Endometrial microvascular endothelial cells (primary cell): ENCODE measurements at regions not wholly inside any gene's neighbourhood (a gene's known extent, or its start where the extent isn't known, plus 50 kb on each side); places are given as distances from the start of the nearest gene placed in this dataset.

Experiments used
- in situ Hi-C: cut with HindIII; loops from 2 replicates; pipeline ENCODE4 v1.10.0; 2017; ENCODE audit warnings: low sequenced_read_pairs, low pct_unique_long_range_greater_than_20kb; ENCODE audit errors: inconsistent ontology term

- in situ Hi-C loops: no loop called here
Observed at GRCh38 chr3:193795062-193795690, 202.2 kb downstream of the OPA1 start.

DNA sequence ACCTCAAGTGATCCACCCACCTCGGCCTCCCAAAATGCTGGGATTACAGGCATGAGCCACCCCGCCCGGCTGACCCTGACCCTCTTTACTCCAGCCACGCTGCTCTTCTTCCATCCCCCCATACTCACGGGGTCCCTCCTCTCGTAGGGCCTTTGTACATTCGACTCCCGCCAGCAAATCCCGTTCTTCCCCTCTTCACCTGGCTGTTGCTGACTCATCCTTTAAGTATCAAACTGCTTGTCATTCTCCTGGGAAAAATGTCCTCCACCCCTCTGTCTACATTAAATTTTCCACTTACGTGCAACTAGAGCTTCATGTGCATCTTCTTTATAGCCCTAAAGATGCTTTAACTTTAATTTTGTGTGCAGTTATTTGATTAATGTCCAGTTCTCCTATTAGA lies 203.1 kb downstream of the OPA1 start:
- in situ Hi-C loops: no loop called here

- in situ Hi-C loops: no loop called here
Observed at GRCh38 chr3:193797566-193797965, 204.6 kb downstream of the OPA1 start.

DNA sequence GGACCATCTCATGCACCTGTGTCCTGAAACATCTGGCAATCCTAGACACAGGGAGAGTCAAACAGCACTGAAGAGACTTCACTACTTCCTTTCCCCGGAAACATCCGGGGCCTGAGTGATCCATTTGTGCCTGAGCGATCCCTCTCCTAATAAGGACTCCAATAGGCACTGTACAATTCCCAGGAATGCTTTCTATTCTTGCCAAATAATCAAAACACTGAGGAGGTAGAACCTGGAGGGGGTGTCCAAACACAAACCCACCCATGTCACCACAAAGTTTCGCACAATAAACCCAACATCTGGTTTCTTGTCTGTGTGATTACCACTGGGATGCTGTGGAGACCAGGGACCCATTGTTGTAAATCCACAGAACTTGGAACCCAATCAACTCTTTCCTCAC lies 205.0 kb downstream of the OPA1 start:
- in situ Hi-C loops: no loop called here

GRCh38 chr3:193800138-193801043 lies 207.4 kb downstream of the OPA1 start:
- in situ Hi-C loops: no loop called here

- in situ Hi-C loops: no loop called here
Observed at GRCh38 chr3:193801097-193801496, 208.1 kb downstream of the OPA1 start.

DNA sequence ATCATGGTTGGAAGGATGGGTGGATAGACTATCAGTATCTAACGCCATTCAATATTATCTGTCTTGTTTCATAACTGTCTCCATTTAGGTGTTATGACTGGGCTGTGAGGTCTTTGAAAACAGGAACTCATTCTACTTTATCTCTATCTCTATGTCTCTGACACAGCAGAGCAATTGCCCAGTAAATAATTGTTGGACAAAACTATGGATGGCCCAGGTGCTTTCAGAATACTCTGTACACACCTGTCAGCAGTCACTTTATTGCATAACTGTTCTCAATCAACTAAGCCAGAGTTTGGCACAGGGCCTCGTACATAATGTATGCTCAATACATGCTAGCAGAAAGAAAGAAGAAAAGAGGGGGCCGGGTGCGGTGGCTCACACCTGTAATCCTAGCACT lies 210.3 kb downstream of the OPA1 start:
- in situ Hi-C loops: no loop called here

DNA sequence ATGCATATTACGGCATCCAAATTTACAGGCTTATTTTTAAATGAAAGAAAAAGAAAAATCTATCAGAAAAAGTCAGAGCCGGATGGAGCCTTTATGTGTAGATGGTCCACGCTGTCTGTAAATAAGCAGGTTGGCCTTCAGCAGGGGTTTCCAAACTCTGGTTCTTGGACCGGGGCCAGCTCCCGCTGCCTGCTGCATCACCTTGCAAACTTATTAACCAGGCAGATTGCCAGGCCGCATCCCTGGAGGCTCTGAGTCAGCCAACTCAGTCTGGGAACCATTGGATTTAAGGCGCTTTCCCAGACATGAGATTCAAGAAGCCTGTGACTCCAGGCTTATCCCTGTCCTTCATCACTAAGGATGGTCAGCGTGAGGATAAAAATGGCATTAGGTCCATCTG lies 212.4 kb downstream of the OPA1 start:
- in situ Hi-C loops: no loop called here

GRCh38 chr3:193808317-193808716 lies 215.3 kb downstream of the OPA1 start:
- in situ Hi-C loops: no loop called here

GRCh38 chr3:193809106-193809505 lies 216.1 kb downstream of the OPA1 start:
- in situ Hi-C loops: no loop called here

GRCh38 chr3:193812078-193812725 lies 219.2 kb downstream of the OPA1 start:
- in situ Hi-C loops: no loop called here

DNA sequence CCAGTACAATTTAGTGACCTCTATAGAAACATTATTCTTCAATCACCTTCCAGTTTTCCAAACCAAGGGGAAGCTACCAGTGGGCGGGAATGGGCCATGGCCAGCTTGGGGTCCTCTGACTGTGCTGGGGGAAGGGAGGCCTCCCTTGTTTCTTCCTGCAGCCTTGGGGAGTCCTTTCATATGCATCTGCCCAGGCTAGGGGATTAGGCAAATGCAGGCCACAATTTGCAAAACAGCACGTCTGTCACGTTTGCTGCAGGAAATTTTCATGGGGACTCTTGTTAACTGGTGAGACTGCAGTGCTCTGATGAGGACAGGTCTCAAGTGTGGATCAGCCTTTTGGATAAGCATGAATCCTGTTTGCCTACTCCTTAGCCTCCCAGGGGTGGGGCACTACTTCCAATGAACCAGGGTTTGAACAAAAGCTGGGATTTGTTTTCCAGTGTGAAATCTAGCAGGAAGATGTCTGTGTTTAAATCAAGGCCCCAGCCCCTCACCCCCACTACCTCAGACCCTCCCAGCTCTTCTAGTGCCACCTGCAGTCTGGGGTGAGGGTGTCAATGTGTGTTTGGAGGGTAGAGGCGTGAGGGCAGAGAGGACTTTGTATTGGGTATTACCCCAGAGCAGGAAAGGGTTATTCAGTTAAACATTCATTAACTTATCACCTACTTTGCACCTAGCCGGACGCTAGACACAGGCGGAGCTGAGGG lies 219.9 kb downstream of the OPA1 start:
- in situ Hi-C loops: no loop called here

- in situ Hi-C loops: no loop called here
Observed at GRCh38 chr3:193813501-193813830, 220.5 kb downstream of the OPA1 start.

GRCh38 chr3:193814166-193814892 lies 221.3 kb downstream of the OPA1 start:
- in situ Hi-C loops: no loop called here

- in situ Hi-C loops: no loop called here
Observed at GRCh38 chr3:193815246-193816027, 222.4 kb downstream of the OPA1 start.

- in situ Hi-C loops: no loop called here
Observed at GRCh38 chr3:193816028-193816395, 223.0 kb downstream of the OPA1 start.

GRCh38 chr3:193816656-193817311 lies 223.8 kb downstream of the OPA1 start:
- in situ Hi-C loops: no loop called here
